HepG2 (cell line): ENCODE measurements at regions not wholly inside any gene's neighbourhood (a gene's known extent, or its start where the extent isn't known, plus 50 kb on each side); places are given as distances from the start of the nearest gene placed in this dataset.

ENCODE experiments used
- AGO1 ChIP-seq: fragments of 200-400 bp; formaldehyde crosslinking; IDR thresholded peaks from 2 replicates; pipeline ENCODE4 v1.6.1; 2017; ENCODE audit warnings: mild to moderate bottlenecking, low read depth, low read length, moderate library complexity; ENCODE audit not compliant: poor library complexity, severe bottlenecking
- CHD4 ChIP-seq: fragments of 200-600 bp; sonication (generic); IDR thresholded peaks from 2 replicates; pipeline ENCODE4 v1.7.0; 2017; ENCODE audit warnings: mild to moderate bottlenecking, low read length, borderline replicate concordance
- CREB1 ChIP-seq, 2 experiments: fragments of 450-650 bp in 1 of 2; IDR thresholded peaks; 2 replicates each; pipeline ENCODE4 v1.6.1; 2016 to 2017; ENCODE audit warnings: control low read depth in 1 of 2, mild to moderate bottlenecking in 1 of 2, missing compliant biosample characterization in 1 of 2, missing genetic modification characterization in 1 of 2
- FOXK2 ChIP-seq: fragments of 450-650 bp; IDR thresholded peaks from 2 replicates; pipeline ENCODE4 v1.6.1; 2016
- JUND ChIP-seq: sonication (generic); formaldehyde crosslinking; IDR thresholded peaks from 2 replicates; pipeline ENCODE4 v1.8.0; 2022; ENCODE audit warnings: mild to moderate bottlenecking, missing genetic modification reagents
- MTF1 ChIP-seq: sonication (generic); formaldehyde crosslinking; IDR thresholded peaks from 2 replicates; pipeline ENCODE4 v1.5.0; 2020; ENCODE audit warnings: missing genetic modification reagents
- PCBP2 ChIP-seq: fragments of 200-400 bp; formaldehyde crosslinking; optimal IDR thresholded peaks from 2 replicates; pipeline ENCODE3; 2018; ENCODE audit warnings: low read length, low read depth; ENCODE audit not compliant: poor library complexity, severe bottlenecking
- RAD21 ChIP-seq: fragments of 450-650 bp; formaldehyde crosslinking; IDR thresholded peaks from 2 replicates; pipeline ENCODE4 v1.5.0; 2020; ENCODE audit warnings: mild to moderate bottlenecking
- TCF12 ChIP-seq, 2 experiments: fragments of 450-650 bp in 1 of 2; sonication (generic) in 1 of 2; formaldehyde crosslinking in 1 of 2; IDR thresholded peaks; 2 replicates each; pipeline versions ENCODE4 v1.6.1 to v1.8.0; 2017 to 2022; ENCODE audit warnings: antibody characterized with exemption in 1 of 2, mild to moderate bottlenecking in 1 of 2, missing genetic modification reagents in 1 of 2, moderate library complexity in 1 of 2
- ZFY ChIP-seq: sonication (generic); formaldehyde crosslinking; IDR thresholded peaks from 2 replicates; pipeline ENCODE4 v1.4.0; 2020; ENCODE audit warnings: missing genetic modification reagents
- TF ChIP-seq, protein P1 (sequence below): sonication (generic); formaldehyde crosslinking; IDR thresholded peaks from 2 replicates; pipeline ENCODE4 v1.5.0; 2020; ENCODE audit warnings: mild to moderate bottlenecking, missing genetic modification reagents, moderate library complexity
- TF ChIP-seq, protein P2 (sequence below): sonication (generic); formaldehyde crosslinking; IDR thresholded peaks from one replicate; pipeline ENCODE4 v1.5.1; 2020; ENCODE audit warnings: mild to moderate bottlenecking, missing genetic modification reagents; ENCODE audit errors: not compliant biosample characterization

DNA sequence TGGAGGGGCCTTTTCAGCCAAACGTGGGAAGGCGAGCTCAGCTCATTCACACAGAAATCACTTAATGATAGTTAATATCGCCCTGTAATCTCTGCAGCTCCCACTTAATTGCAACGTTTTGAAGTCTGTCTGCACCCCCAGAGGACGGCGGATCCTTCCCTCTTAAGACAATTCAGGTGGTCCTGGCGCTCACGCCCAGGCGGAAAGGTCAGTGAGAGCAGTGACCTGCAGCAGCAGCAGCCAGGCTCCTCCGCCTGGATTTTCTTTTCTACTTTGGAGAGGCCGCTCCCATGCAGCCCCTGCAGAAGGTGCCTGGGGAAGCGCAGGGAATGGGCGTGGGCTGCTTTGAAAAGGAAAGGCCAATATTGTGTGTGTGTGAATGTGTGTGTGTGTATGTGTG is 400.9 kb upstream of the IRX1 start:
- no peak for TF ChIP-seq JUND
- TF ChIP-seq RAD21 (CRISPR knock-in tag): no peak
- no peak for TF ChIP-seq FOXK2
- no peak for TF ChIP-seq ZFY
- TF ChIP-seq, protein P1, sequence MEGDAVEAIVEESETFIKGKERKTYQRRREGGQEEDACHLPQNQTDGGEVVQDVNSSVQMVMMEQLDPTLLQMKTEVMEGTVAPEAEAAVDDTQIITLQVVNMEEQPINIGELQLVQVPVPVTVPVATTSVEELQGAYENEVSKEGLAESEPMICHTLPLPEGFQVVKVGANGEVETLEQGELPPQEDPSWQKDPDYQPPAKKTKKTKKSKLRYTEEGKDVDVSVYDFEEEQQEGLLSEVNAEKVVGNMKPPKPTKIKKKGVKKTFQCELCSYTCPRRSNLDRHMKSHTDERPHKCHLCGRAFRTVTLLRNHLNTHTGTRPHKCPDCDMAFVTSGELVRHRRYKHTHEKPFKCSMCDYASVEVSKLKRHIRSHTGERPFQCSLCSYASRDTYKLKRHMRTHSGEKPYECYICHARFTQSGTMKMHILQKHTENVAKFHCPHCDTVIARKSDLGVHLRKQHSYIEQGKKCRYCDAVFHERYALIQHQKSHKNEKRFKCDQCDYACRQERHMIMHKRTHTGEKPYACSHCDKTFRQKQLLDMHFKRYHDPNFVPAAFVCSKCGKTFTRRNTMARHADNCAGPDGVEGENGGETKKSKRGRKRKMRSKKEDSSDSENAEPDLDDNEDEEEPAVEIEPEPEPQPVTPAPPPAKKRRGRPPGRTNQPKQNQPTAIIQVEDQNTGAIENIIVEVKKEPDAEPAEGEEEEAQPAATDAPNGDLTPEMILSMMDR (CRISPR knock-in tag): no peak
- TF ChIP-seq AGO1: no peak
- no peak for TF ChIP-seq PCBP2
- TF ChIP-seq, protein P2, sequence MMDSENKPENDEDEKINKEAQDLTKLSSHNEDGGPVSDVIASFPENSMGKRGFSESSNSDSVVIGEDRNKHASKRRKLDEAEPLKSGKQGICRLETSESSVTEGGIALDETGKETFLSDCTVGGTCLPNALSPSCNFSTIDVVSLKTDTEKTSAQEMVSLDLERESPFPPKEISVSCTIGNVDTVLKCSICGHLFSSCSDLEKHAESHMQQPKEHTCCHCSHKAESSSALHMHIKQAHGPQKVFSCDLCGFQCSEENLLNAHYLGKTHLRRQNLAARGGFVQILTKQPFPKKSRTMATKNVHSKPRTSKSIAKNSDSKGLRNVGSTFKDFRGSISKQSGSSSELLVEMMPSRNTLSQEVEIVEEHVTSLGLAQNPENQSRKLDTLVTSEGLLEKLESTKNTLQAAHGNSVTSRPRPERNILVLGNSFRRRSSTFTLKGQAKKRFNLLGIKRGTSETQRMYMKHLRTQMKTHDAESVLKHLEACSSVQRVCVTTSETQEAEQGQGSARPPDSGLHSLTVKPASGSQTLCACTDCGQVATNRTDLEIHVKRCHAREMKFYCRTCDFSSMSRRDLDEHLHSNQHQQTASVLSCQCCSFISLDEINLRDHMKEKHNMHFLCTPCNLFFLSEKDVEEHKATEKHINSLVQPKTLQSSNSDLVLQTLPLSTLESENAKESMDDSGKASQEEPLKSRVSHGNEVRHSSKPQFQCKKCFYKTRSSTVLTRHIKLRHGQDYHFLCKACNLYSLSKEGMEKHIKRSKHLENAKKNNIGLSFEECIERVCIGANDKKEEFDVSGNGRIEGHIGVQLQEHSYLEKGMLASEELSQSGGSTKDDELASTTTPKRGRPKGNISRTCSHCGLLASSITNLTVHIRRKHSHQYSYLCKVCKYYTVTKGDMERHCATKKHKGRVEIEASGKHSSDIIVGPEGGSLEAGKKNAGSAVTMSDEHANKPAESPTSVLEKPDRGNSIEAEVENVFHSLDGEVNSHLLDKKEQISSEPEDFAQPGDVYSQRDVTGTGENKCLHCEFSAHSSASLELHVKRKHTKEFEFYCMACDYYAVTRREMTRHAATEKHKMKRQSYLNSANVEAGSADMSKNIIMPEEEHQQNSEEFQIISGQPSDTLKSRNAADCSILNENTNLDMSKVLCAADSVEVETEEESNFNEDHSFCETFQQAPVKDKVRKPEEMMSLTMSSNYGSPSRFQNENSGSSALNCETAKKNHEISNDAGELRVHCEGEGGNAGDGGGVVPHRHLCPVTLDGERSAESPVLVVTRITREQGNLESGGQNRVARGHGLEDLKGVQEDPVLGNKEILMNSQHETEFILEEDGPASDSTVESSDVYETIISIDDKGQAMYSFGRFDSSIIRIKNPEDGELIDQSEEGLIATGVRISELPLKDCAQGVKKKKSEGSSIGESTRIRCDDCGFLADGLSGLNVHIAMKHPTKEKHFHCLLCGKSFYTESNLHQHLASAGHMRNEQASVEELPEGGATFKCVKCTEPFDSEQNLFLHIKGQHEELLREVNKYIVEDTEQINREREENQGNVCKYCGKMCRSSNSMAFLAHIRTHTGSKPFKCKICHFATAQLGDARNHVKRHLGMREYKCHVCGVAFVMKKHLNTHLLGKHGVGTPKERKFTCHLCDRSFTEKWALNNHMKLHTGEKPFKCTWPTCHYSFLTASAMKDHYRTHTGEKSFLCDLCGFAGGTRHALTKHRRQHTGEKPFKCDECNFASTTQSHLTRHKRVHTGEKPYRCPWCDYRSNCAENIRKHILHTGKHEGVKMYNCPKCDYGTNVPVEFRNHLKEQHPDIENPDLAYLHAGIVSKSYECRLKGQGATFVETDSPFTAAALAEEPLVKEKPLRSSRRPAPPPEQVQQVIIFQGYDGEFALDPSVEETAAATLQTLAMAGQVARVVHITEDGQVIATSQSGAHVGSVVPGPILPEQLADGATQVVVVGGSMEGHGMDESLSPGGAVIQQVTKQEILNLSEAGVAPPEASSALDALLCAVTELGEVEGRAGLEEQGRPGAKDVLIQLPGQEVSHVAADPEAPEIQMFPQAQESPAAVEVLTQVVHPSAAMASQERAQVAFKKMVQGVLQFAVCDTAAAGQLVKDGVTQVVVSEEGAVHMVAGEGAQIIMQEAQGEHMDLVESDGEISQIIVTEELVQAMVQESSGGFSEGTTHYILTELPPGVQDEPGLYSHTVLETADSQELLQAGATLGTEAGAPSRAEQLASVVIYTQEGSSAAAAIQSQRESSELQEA: no peak
- no peak for TF ChIP-seq CREB1 (IDR thresholded peaks at IDR 0.05)
- TF ChIP-seq CREB1 (CRISPR knock-in tag; IDR thresholded peaks at IDR 0.05): no peak
- TF ChIP-seq CHD4: no peak
- TF ChIP-seq MTF1 (CRISPR knock-in tag): no peak
- no peak for TF ChIP-seq TCF12 (IDR thresholded peaks at IDR 0.05)
- no peak for TF ChIP-seq TCF12 (CRISPR knock-in tag; IDR thresholded peaks at IDR 0.05)
